DMS153 treated with DMSO at 0.1 percent for 48 hours (cell line): ENCODE measurements at regions not wholly inside any gene's neighbourhood (a gene's known extent, or its start where the extent isn't known, plus 50 kb on each side); places are given as distances from the start of the nearest gene placed in this dataset.

Experiments
- DNase-seq: peaks from one replicate; lab custom pipeline; 2025; ENCODE audit not compliant: unreplicated experiment; lab: John Stamatoyannopoulos, UW

GRCh38 chr12:105834496-105834895, 304.3 kb downstream of the NUAK1 start:
- no peak for DNase-seq

GRCh38 chr12:105835580-105836241, 303.0 kb downstream of the NUAK1 start:
- DNase-seq, result no peak

DNA sequence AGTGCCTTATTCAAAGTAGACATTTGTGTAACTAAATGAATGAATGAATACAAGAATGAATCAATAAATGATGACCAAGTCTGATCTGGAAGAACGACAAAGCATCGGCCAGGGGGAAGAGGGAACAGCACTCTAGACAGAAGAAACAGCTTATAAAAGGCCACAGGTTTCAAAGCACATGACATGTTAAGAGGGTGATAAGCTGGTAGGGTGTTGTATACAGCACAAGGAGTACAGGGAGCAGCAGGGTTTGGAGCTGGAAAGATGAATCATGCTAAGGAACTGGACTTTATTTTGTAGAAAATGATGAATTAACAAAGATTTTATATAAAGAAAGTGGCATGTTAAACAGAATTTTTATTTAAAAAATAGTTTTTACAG, 302.5 kb downstream of the NUAK1 start:
- DNase-seq, result no peak

DNA sequence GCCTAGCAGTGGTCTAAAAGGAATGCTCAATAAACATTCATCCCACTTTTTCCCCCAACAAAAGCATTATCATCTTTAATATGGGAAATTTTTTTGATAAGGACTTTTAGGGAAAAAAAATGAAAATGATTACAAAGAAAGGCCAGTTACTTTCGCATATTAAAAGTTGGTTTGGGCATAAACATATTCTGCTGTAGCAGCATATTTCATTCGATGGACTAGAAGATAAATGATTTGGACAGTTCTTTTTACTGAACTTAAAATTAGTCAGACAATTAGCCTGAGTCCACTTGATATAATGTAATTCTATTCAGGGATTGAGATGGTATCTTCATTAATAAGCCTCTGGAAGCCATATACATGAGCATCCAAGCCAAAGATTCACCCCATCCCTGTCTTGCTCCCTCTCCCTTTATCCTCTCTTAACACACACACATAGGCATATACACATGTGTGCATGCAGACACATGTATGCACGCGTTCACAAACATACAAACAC, 299.1 kb downstream of the NUAK1 start:
- no peak for DNase-seq

DNA sequence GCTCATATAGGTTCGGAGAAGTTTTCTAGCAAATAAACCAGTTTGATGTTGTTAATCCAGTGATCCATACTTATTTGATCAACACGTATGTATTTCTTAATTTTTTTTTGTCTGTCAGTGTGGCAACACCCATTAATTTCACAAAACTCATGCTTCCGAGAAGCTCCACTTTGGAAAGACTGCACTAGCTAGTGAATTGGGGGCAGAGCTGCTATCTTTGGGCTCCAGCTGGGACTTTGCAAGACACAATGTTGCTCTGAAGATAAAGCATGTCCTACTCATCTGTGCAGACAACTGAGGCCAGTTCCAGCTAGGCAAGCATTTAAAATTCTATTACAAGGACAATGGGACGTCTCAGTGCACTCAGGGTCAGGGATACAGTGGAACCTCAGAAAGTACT, 298.4 kb downstream of the NUAK1 start:
- no peak for DNase-seq

DNA sequence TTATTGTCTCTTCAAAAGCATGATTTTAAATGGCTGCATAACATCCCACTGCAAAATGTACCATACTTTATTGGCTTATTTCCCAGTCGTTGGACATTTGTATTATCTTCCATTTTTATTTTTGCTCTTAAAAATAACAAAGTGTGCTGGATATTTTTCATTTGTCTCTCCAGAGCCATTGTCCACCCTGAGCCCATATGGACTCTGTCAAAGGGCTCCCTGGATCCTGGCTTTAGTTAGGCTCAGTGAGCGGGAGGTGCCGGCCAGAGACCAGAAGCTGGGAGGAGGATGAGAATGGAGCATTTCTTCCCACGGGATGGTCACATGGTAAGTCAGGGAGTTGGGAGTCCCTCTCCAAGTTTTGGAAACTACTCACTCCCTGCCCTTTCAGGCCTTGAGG, 296.9 kb downstream of the NUAK1 start:
- no peak for DNase-seq

- no peak for DNase-seq
Observed at GRCh38 chr12:105843561-105843960, 295.2 kb downstream of the NUAK1 start.

- no peak for DNase-seq
Observed at GRCh38 chr12:105843986-105844760, 294.6 kb downstream of the NUAK1 start.

DNA sequence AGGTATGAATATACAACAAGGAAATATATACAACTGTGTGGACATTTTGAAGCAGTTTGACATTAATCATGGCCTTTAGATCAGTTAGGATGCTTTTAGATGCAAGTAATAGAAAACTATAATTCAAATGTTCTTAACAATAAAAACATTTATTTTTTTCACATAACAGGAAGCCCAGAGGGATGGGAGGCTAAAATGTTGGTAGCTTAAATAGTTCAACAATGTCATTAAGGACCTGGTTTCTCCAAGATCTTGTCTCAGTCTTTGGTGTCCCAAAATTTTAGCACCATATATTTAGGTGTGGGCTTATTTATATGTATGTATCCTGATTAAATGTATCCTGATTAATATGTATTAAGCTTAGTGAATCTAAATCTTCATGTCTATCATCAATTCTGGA, 292.4 kb downstream of the NUAK1 start:
- DNase-seq, result no peak

GRCh38 chr12:105847068-105847467, 291.7 kb downstream of the NUAK1 start:
- DNase-seq, result no peak

GRCh38 chr12:105848286-105848685, 290.5 kb downstream of the NUAK1 start:
- DNase-seq, result no peak

GRCh38 chr12:105850103-105850968, 288.4 kb downstream of the NUAK1 start:
- no peak for DNase-seq

GRCh38 chr12:105852496-105852895, 286.3 kb downstream of the NUAK1 start:
- no peak for DNase-seq

DNA sequence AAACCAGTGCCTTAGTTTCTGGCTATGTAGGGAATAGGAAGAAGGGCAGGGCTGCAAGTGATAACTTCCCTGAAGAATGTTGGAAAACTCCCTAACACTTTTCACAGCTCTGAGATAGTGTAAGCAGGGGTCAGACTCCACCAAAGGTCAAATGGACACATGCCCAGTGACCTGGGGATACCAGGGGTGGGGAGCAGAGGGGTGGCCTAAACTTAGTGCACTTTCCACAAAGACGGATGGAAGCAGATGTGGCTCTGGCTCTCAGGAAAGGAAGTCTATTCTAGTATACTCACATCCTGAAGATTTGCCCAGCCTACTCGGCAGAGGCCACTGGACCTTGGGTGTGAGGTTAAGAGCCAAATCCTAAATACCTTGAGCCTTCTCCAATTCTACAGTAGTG, 285.8 kb downstream of the NUAK1 start:
- DNase-seq, result no peak

- DNase-seq, result no peak
Observed at GRCh38 chr12:105854071-105854470, 284.7 kb downstream of the NUAK1 start.

DNA sequence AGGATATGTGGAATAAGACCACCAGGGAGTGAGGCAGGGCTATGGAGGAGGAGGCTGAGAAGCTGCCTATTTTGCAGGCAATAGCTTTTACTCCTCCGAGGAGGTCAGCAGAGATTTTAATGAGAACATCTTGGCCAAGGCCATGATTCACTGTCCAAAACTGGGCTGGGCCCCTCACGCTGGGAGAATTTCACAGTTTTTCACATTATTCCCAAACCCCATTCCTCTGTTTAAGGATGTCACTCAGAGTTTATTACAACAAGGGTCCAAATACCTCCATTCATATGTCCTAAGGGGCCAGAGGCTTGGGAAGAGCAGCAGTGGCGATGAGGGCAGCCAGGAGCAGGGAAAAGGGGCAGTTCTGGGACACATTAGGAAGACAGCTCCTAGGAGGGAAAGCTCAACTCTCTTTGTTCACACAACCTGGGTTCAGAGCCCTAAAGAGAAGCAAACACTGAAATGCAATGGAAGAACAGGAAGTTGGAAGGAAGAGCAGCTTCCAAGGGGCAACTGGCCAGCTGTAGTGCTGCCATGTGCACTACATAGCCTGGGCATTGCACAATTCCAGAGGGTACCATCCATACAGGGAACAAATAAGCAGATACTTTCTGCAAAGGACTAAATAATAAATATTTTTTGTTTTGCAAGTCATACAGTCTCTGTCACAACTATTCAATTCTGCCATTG, 283.2 kb downstream of the NUAK1 start:
- DNase-seq, result no peak

GRCh38 chr12:105856048-105856405, 282.7 kb downstream of the NUAK1 start:
- DNase-seq, result no peak

GRCh38 chr12:105858981-105859710, 279.6 kb downstream of the NUAK1 start:
- no peak for DNase-seq

- DNase-seq, result peak; percentile 99
Observed at GRCh38 chr12:105860561-105861207, 278.1 kb downstream of the NUAK1 start.

GRCh38 chr12:105861227-105861626, 277.5 kb downstream of the NUAK1 start:
- peak; percentile 88 for DNase-seq
